Stimulated activated memory B cell treated with anti-CD40 and anti-IgM and Interleukin-4, amounts not matched to agents 10 μg/mL and 1 μg/mL and 100 μg/mL, for 72 hours (primary cell): ENCODE measurements at regions not wholly inside any gene's neighbourhood (a gene's known extent, or its start where the extent isn't known, plus 50 kb on each side); places are given as distances from the start of the nearest gene placed in this dataset.
"Not testable (repeated sequence)": the region's sequence is repeated elsewhere in the genome, so short reads cannot be mapped to it uniquely, and the experiment has no call there.

ENCODE experiments used
- ATAC-seq: fragments of 150-1000 bp; cut with Tn5 transposase; 2 replicates; pipeline ENCODE4 v1.10.0; 2021
- H3K27ac Mint-ChIP-seq: one replicate; pipeline ENCODE4 v1.8.0; 2022; ENCODE audit warnings: mild to moderate bottlenecking, mixed read lengths
- H3K27me3 Mint-ChIP-seq: one replicate; pipeline ENCODE4 v1.8.0; 2022; ENCODE audit warnings: mixed read lengths
- H3K36me3 Mint-ChIP-seq: one replicate; pipeline ENCODE4 v1.8.0; 2022; ENCODE audit warnings: mixed read lengths
- H3K4me1 Mint-ChIP-seq: one replicate; pipeline ENCODE4 v1.8.0; 2022; ENCODE audit warnings: mixed read lengths
- H3K4me3 Mint-ChIP-seq: one replicate; pipeline ENCODE4 v1.8.0; 2022; ENCODE audit warnings: mild to moderate bottlenecking, moderate library complexity, mixed read lengths
- H3K9me3 Mint-ChIP-seq: one replicate; pipeline ENCODE4 v1.8.0; 2022; ENCODE audit warnings: mixed read lengths

DNA sequence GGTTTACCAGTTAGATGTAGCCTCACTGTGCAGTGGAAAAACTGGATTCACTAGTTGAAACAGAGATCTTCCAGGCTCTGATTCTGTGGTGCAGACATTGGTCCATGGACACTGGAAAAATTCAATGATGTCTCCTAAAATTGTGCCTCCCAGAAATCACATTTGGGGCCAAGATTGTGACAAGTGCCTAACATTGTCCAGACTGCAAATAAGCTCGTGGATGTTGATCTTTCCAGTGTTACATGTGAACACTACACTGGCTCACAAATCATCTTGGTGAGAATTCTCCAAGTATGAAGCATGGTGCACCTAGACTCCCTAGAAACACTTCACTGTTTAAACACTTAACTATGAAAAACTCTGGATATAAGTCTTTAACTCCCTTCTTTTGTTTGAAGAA is 140.4 kb downstream of the HAO1 start:
- Mint-ChIP-seq H3K27me3 (no peaks in the 10 kb centered on the region), H3K4me1 (no peaks in the 10 kb centered on the region), H3K27ac (no peak overlapping the region), H3K36me3 (no peaks in the 10 kb centered on the region), H3K9me3 (peaks cover 10% of the 10 kb centered on the region), H3K4me3 (no peak overlapping the region)
- no peak for ATAC-seq

DNA sequence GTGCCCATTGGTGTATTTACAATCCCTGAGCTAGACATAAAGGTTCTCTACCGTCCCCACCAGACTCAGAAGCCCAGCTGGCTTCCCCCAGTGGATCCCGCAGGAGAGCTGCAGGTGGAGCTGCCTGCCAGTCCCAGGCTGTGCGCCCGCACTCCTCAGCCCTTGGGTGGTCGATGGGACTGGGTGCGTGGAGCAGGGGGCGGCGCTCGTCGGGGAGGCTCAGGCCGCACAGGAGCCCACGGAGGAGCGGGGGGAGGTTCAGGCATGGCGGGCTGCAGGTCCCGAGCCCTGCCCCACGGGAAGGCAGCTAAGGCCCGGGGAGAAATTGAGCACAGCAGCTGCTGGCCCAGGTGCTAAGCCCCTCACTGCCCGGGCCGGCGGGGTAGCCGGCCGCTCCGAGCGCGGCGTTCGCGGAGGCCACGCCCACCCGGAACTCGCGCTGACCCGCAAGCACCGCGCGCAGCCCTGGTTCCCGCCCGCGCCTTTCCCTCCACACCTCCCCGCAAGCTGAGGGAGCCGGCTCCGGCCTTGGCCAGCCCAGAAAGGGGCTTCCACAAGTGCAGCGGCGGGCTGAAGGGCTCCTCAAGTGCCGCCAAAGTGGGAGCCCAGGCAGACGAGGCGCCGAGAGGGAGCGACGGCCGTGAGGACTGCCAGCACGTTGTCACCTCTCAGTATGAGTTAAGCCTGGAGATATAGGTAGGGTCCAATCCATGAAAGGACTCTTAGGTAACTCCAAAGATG is 136.7 kb downstream of the HAO1 start:
- peaks cover 24% of the 10 kb centered on the region for H3K9me3 Mint-ChIP-seq
- H3K27me3 Mint-ChIP-seq, H3K4me1 Mint-ChIP-seq, H3K4me3 Mint-ChIP-seq, H3K27ac Mint-ChIP-seq, ATAC-seq, H3K36me3 Mint-ChIP-seq: not testable (repeated sequence)

DNA sequence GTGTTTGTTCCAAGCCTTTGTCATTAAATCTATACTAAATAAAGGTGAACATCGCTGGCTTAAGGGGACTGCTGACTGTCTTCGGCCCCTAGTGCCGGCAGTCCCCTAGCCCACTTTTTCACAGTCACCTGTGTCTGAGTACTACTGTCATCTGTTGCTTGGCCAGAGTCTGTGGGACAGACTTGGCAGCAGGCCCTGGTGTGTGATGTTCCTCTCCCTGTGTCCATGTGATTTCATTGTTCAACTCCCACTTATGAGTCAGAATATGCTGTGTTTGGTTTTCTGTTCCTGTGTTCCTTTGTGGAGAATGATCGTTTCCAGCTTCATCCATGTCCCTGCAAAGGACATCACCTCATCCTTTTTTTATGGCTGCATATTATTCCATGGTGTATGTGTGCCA is 133.4 kb downstream of the HAO1 start:
- no peaks in the 10 kb centered on the region for H3K27me3 Mint-ChIP-seq
- peaks cover 31% of the 10 kb centered on the region for H3K9me3 Mint-ChIP-seq
- no peaks in the 10 kb centered on the region for H3K4me1 Mint-ChIP-seq
- no peaks in the 10 kb centered on the region for H3K36me3 Mint-ChIP-seq
- ATAC-seq = no peak
- no peak overlapping the region for H3K4me3 Mint-ChIP-seq
- no peak overlapping the region for H3K27ac Mint-ChIP-seq

DNA sequence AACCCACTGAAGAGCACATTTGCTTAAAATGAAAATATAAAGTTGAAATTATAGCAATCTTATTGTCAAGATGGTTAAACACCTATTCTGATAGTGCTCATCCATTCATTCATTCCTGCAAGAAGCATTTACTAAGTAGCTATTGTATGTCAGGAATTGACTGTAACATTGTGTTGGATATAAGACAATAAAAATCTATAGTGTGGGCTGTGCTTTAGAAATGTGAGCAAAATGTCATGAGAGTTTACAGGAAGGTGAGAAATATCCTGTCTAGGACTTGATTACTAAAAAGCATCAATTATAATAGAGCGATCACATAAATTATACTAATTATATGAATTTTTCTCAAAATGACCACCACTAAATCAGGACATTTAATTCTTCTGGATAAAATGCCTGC is 123.0 kb downstream of the HAO1 start:
- no peak overlapping the region for H3K4me3 Mint-ChIP-seq
- H3K36me3 Mint-ChIP-seq = no peaks in the 10 kb centered on the region
- no peak for ATAC-seq
- H3K4me1 Mint-ChIP-seq = no peaks in the 10 kb centered on the region
- no peak overlapping the region for H3K27ac Mint-ChIP-seq
- peaks cover 8% of the 10 kb centered on the region for H3K27me3 Mint-ChIP-seq
- H3K9me3 Mint-ChIP-seq = no peaks in the 10 kb centered on the region

DNA sequence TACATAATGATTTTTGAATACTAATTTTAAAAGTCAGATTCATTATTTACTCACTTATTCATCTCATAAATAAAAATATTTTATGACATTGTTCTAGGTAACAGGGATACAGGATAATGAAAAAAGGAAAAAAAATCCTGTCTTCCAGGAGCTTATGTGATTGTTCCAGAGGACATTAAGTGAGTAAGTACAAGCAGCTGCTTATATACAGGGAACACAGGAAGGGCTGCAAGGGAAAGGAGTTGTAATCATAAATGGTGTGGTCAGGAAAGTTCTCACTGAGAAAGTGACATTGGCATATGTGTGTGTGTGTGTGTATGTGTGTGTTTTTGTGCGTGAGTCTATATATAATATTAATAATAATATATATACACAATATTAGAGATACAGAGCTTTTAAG is 121.8 kb downstream of the HAO1 start:
- no peak for ATAC-seq
- H3K27me3 Mint-ChIP-seq = peaks cover 8% of the 10 kb centered on the region
- H3K9me3 Mint-ChIP-seq = peaks cover 2% of the 10 kb centered on the region
- no peak overlapping the region for H3K27ac Mint-ChIP-seq
- no peaks in the 10 kb centered on the region for H3K36me3 Mint-ChIP-seq
- H3K4me3 Mint-ChIP-seq = no peak overlapping the region
- no peaks in the 10 kb centered on the region for H3K4me1 Mint-ChIP-seq

DNA sequence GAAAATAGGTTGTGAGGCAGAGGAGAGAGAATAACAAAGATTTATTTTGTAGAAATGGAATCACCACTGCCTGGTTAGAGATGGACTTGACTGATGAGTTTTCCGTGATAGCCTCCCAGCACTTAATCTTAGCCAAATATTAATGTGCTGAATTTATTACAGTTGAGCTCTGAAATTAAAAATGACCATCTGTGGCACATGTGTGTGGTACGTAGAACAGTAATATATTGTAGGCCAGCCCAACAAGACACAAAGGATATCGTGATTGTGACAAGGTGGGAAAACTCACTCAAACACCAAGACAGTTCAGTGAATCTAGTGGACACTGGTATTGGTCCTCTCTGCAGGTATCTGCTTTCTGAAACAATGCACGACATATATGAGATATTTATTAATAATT is 119.4 kb downstream of the HAO1 start:
- Mint-ChIP-seq H3K4me3 (no peak overlapping the region), H3K27ac (no peak overlapping the region), H3K27me3 (peaks cover 8% of the 10 kb centered on the region), H3K4me1 (no peaks in the 10 kb centered on the region), H3K36me3 (no peaks in the 10 kb centered on the region), H3K9me3 (peaks cover 3% of the 10 kb centered on the region)
- ATAC-seq = no peak

DNA sequence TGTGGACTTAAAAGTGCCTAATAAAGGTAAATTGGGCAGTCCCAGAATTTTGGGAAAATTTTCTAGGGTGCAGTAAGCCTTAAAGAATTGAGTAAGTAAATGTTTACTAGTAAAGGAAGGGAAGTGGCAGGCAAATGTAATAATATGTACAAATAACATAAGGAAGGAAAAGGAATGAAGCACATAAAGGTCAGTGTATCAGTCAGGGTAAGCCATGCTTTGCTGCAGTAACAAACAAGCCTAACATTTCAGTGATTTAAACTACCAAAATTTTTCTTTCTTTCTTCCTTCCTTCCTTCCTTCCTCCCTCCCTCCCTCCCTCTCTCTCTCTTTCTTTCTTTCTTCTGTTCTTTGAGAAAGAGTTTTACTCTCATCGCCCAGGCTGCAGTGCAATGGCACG is 117.5 kb downstream of the HAO1 start:
- H3K9me3 Mint-ChIP-seq = peaks cover 3% of the 10 kb centered on the region
- no peak overlapping the region for H3K27ac Mint-ChIP-seq
- H3K36me3 Mint-ChIP-seq = no peaks in the 10 kb centered on the region
- no peaks in the 10 kb centered on the region for H3K4me1 Mint-ChIP-seq
- H3K4me3 Mint-ChIP-seq = no peak overlapping the region
- peaks cover 8% of the 10 kb centered on the region for H3K27me3 Mint-ChIP-seq
- no peak for ATAC-seq

DNA sequence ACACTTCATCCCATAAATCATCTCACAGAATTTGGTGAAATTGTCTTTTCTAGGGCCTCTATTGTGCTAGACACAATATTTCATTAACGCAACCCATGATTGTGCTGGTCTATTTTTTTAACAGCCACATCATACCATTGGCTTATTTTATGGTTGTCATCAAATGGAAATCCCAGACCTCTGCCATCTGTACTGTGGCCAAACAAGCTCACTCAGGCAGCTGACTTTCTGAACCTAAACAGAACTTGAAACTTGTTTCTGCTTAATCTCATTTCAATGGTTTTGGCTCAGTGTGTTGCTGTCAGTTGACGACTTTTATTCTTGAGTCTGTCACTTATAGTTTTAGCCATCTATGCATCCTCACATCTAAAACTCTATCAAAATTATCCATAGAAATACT is 111.8 kb downstream of the HAO1 start:
- no peaks in the 10 kb centered on the region for H3K4me1 Mint-ChIP-seq
- no peak for ATAC-seq
- peaks cover 6% of the 10 kb centered on the region for H3K9me3 Mint-ChIP-seq
- H3K27me3 Mint-ChIP-seq = no peaks in the 10 kb centered on the region
- H3K4me3 Mint-ChIP-seq = no peak overlapping the region
- H3K27ac Mint-ChIP-seq = no peak overlapping the region
- no peaks in the 10 kb centered on the region for H3K36me3 Mint-ChIP-seq

DNA sequence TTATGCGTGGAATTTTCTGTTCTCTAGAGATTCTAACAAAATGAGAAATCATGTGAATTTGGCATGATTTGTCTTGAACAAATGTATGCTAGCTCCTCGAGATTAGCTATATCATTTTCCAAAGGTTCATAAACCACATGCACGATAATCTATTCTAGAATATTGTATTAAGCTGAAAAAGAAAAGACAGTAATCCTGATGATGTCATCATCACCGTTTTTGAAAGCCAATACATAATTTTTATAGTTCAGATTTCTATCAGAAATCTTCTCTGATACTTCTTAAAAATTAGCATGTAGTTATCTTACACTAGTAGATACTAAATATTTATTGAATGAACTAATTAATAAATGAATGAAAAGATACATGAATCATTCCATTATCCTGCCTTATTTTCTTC is 111.2 kb downstream of the HAO1 start:
- ATAC-seq = no peak
- Mint-ChIP-seq H3K4me1 (no peaks in the 10 kb centered on the region), H3K27me3 (no peaks in the 10 kb centered on the region), H3K9me3 (peaks cover 5% of the 10 kb centered on the region), H3K36me3 (no peaks in the 10 kb centered on the region), H3K4me3 (no peak overlapping the region), H3K27ac (no peak overlapping the region)

DNA sequence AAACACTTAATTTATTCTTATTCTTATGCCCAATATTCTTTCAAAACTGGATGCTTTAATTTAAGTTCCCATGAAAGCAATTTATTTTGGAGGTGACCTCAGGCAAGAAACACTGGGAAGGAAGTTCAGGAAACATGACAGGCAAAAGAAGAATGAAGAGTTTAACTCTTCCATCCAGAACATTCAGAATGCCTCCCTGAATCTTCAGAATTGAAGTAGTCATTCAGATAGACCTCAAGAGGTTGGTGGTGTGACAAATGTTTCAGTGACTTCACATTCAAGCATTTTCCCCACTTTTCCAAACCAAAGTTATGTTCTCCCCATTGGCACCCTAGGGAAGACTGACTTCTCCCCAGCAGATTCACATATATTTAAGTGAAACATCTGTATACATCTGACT is 110.5 kb downstream of the HAO1 start:
- no peak for ATAC-seq
- H3K4me1 Mint-ChIP-seq = no peaks in the 10 kb centered on the region
- H3K27me3 Mint-ChIP-seq = no peaks in the 10 kb centered on the region
- no peaks in the 10 kb centered on the region for H3K36me3 Mint-ChIP-seq
- H3K27ac Mint-ChIP-seq = no peak overlapping the region
- peaks cover 5% of the 10 kb centered on the region for H3K9me3 Mint-ChIP-seq
- H3K4me3 Mint-ChIP-seq = no peak overlapping the region
